GM10248 (cell line): ENCODE measurements at regions not wholly inside any gene's neighbourhood (a gene's known extent, or its start where the extent isn't known, plus 50 kb on each side); places are given as distances from the start of the nearest gene placed in this dataset.

Source experiments
- CTCF ChIA-PET: fragments of 300-600 bp; sonication (Branson Sonifier 250); formaldehyde crosslinking; extraction: SDS; loops from one replicate; lab custom pipeline; 2021; ENCODE audit warnings: antibody characterized with exemption; lab: Yijun Ruan, JAX
- POLR2A ChIA-PET: fragments of 350-650 bp; sonication (Branson Sonifier 250); formaldehyde crosslinking; extraction: SDS; loops from one replicate; lab custom pipeline; 2020; ENCODE audit warnings: antibody characterized with exemption; lab: Yijun Ruan, JAX
- DNase-seq: peaks from one replicate; pipeline ENCODE4 v3.0.0; 2012; ENCODE audit errors: extremely low spot score
- TF ChIP-seq, protein P1 (sequence below): IDR thresholded peaks from 2 replicates; pipeline ENCODE4 v1.5.1; 2012; ENCODE audit warnings: mild to moderate bottlenecking, low read depth; ENCODE audit errors: extremely low read depth, missing control alignments, control extremely low read depth

DNA sequence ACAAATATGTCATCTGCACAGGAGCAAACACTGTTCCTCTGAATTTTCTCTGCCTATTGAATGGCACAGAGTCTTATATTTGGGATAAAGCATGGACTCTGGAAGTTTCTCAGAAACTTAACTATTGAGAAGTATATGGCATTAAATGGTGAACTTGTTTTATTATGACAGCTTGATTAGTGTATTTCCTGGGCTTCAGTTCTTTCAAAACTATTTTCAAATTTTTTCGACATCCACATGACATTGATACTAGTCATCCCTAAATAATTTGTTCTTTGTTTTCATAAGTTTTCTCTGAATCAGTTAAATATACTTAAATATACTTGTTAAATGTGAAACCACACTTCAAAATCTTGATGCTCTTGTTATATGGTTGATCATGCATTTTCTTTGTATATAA is 144.0 kb upstream of the TSHZ2 start:
- DNase-seq = no peak
- TF ChIP-seq, protein P1, sequence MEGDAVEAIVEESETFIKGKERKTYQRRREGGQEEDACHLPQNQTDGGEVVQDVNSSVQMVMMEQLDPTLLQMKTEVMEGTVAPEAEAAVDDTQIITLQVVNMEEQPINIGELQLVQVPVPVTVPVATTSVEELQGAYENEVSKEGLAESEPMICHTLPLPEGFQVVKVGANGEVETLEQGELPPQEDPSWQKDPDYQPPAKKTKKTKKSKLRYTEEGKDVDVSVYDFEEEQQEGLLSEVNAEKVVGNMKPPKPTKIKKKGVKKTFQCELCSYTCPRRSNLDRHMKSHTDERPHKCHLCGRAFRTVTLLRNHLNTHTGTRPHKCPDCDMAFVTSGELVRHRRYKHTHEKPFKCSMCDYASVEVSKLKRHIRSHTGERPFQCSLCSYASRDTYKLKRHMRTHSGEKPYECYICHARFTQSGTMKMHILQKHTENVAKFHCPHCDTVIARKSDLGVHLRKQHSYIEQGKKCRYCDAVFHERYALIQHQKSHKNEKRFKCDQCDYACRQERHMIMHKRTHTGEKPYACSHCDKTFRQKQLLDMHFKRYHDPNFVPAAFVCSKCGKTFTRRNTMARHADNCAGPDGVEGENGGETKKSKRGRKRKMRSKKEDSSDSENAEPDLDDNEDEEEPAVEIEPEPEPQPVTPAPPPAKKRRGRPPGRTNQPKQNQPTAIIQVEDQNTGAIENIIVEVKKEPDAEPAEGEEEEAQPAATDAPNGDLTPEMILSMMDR = no peak
- CTCF ChIA-PET = interaction anchor here (1.2 kb wide), 1 partner anchor 11 kb away, joined by 3 read pairs; no protein-coding TSS in a partner anchor
- POLR2A ChIA-PET = no interaction called here

DNA sequence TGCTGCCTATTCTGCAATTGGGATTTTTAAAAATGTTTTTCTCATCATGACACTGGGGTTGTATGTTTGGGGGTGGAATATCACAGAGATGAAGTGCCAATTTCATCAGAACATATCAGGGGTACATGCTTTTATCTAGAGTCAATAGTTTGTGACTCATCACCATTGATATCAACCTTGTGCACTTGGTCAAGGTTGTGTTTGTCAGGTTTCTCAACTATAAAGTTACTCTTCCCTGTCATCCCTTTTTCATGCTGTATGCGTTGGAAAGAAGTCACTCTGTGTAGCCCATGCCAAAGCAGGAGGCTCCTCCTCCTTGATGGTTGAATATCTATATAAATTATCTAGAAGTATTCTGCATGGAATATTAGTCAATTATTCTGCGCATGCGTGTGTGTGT is 145.4 kb upstream of the TSHZ2 start:
- ChIA-PET POLR2A (no interaction called here), CTCF (no interaction called here)
- TF ChIP-seq, protein P1 = no peak
- DNase-seq = no peak

DNA sequence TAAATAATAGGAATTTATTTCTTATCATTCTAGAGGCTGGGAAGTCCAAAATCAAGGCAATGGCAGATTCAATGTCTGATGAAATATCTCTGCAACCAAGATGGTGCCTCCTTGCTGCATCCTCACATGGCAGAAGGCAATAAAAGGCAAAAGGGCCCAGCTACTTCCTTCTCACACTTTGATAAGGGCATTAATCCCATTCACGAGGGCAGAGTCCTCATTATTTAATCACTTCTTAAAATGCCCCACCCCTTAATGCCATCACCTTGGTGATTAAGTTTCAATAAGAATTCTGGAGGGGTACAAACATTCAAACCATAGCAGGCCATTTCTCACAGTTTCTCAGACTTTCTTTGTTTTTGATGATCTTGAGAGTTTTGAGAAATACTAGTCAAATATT is 145.8 kb upstream of the TSHZ2 start:
- CTCF ChIA-PET = no interaction called here
- no peak for DNase-seq
- POLR2A ChIA-PET = no interaction called here
- TF ChIP-seq, protein P1 = no peak

DNA sequence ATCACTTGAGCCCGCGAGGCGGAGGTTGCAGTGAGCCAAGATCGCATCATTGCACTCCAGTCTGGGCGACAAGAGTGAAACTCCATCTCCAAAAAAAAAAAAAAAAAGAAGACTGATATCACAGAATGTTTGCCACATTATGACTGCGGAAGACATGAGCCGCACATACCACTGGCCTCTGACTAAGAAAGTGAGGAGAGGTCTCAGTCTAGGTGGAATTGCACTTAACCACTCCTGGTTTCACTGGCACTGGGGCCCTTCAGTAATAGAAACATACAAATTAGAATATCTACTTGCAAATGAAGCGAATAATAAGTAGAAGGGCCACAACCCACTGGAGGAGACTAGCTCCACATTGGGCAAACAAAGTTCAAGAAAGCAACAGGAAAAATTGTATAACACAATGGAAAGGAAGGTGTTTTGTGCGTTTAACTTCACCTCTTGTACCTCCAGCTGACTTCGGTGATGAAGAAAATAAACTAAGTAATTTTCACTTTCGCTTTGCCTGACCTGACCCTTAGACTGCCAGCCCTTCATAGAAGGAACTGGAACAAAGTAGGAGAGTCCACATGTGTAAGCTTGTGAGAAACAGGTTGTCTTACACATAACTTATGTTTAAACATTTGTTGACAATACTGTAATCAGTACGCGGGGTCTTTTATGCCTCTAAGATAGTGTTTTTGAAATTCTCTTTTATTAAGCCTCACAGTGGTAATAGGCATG is 147.5 kb upstream of the TSHZ2 start:
- DNase-seq = no peak
- POLR2A ChIA-PET = no interaction called here
- CTCF ChIA-PET = no interaction called here
- TF ChIP-seq, protein P1 = no peak

DNA sequence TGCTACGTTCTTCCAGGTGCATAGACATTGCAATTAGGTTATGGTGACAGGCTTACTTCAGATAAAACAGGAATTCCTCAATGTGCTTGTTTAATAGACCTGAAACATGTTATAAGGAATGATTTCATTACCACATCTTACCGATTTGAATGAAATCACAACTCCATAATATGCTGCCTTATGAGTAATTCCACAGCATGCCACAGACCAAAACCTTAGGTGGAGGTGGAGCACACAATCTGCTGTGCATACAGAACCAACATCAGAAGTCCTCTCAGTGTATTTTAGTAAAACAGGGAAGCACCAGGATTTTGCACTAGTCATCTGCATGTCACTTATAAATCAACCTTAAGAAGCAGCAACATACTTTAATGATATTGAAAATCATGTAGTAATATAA is 148.9 kb upstream of the TSHZ2 start:
- TF ChIP-seq, protein P1 = no peak
- POLR2A ChIA-PET = no interaction called here
- CTCF ChIA-PET = interaction anchor here (1.3 kb wide), 1 partner anchor 14 kb away, joined by 3 read pairs; no protein-coding TSS in a partner anchor
- DNase-seq = no peak

DNA sequence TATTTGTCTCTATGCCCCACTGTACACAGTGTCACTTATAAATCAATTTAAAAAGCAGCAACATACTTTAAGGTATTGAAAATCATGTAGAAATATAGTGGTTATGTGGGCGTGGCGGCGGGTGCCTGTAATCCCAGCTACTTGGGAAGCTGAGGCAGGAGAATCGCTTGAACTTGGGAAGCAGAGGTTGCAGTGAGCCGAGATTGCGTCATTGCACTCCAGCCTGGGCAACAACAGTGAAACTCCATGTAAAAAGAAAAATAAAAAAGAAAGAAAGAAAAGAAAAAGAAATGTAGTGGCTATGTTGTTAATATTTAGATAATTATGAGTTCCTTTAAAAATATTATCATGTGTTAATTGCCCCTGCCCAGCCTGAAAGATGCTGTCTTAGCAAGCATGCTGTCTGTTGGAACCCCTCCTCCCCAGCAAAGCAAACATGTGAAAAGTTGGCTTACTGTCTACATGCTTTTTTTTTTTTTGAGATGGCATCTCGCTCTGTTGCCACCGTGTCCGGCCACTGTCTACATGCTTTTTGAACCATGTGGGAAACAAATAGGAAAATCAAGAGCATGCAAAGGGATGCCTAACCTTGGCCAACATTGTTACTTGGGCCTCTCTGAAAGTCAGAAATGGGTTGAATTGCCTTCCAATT is 151.4 kb upstream of the TSHZ2 start:
- ChIA-PET POLR2A (no interaction called here), CTCF (no interaction called here)
- TF ChIP-seq, protein P1 = no peak
- DNase-seq = no peak
